ENCODE measurements at regions not wholly inside any gene's neighbourhood (a gene's known extent, or its start where the extent isn't known, plus 50 kb on each side); places are given as distances from the start of the nearest gene placed in this dataset.

- Histone ChIP-seq H3K27me3 (no peaks in the 10 kb centered on the region), H3K4me1 (peaks cover 0 to 45% (median 25%) of the 10 kb centered on the region in 4 donors), H3K27ac (no peak overlapping the region), H3K4me3 (no peak overlapping the region), H3K36me3 (no peaks in the 10 kb centered on the region), H3K9me3 (no peaks in the 10 kb centered on the region)
- WGBS (ENCODE audit: insufficient coverage, low coverage, low lambda C conversion rate, missing lambda C conversion rate): 73% methylated on average over 2 of the region's 3 CpGs
- ATAC-seq: no peak
- intact Hi-C loops (cut with DNase I): no loop called here
- DNase-seq: no peak
- TF ChIP-seq, protein P1, sequence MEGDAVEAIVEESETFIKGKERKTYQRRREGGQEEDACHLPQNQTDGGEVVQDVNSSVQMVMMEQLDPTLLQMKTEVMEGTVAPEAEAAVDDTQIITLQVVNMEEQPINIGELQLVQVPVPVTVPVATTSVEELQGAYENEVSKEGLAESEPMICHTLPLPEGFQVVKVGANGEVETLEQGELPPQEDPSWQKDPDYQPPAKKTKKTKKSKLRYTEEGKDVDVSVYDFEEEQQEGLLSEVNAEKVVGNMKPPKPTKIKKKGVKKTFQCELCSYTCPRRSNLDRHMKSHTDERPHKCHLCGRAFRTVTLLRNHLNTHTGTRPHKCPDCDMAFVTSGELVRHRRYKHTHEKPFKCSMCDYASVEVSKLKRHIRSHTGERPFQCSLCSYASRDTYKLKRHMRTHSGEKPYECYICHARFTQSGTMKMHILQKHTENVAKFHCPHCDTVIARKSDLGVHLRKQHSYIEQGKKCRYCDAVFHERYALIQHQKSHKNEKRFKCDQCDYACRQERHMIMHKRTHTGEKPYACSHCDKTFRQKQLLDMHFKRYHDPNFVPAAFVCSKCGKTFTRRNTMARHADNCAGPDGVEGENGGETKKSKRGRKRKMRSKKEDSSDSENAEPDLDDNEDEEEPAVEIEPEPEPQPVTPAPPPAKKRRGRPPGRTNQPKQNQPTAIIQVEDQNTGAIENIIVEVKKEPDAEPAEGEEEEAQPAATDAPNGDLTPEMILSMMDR (IDR thresholded peaks at IDR 0.05): no peak
- no peak for TF ChIP-seq POLR2A (IDR thresholded peaks at IDR 0.05)
These were observed 92.7 kb upstream of the ARMC2 start for GRCh38 chr6:108755257-108756240.

DNA sequence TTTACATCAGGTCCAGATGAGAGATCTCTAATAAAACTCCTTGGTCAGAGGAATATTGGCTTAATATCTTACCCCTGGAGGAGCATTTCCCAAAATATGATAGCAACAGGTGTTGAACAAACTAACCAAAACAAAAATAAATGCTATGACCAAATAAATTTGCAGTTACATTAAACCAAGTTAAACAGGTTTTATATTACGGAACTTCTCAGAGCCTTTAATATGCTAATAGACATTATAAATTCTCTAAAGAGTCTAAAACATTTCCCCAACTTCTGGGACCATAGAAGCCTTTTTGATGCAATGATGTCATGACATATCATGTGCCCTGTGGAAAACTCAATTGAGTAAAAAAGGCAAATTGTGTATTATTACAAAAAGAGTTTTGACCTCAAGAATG lies 90.9 kb upstream of the ARMC2 start:
- 94% methylated on average over 1 of the region's 1 CpG for WGBS (ENCODE audit: insufficient coverage, low coverage, low lambda C conversion rate, missing lambda C conversion rate)
- no peaks in the 10 kb centered on the region for H3K27me3 ChIP-seq
- TF ChIP-seq POLR2A (IDR thresholded peaks at IDR 0.05): no peak
- TF ChIP-seq, protein P1 (IDR thresholded peaks at IDR 0.05): no peak
- no peaks in the 10 kb centered on the region for H3K9me3 ChIP-seq
- H3K27ac ChIP-seq: no peak overlapping the region
- H3K4me1 ChIP-seq: peaks cover 0 to 39% (median 18%) of the 10 kb centered on the region in 4 donors
- DNase-seq (no peak), ATAC-seq (no peak)
- no peak overlapping the region for H3K4me3 ChIP-seq
- no peaks in the 10 kb centered on the region for H3K36me3 ChIP-seq
- intact Hi-C loops (cut with DNase I): no loop called here

- ATAC-seq: peak; percentile 81 to 83 (median 81)
These were observed 89.3 kb upstream of the ARMC2 start for GRCh38 chr6:108758884-108759283.

GRCh38 chr6:108760126-108761050 lies 87.8 kb upstream of the ARMC2 start:
- WGBS (ENCODE audit: insufficient coverage, low coverage, low lambda C conversion rate, missing lambda C conversion rate): 70% methylated on average over 8 of the region's 9 CpGs
- intact Hi-C loops (cut with DNase I): loop anchor here in 1 of 2 donors (10.0 kb wide), 1 partner anchor 206 kb away; no protein-coding TSS in a partner anchor
- no peaks in the 10 kb centered on the region for H3K9me3 ChIP-seq
- no peaks in the 10 kb centered on the region for H3K36me3 ChIP-seq
- ATAC-seq: peak in 1 of 4 donors; percentile 6
- DNase-seq: peak in 1 of 3 donors; percentile 63
- no peak overlapping the region for H3K4me3 ChIP-seq
- TF ChIP-seq, protein P1 (IDR thresholded peaks at IDR 0.05): no peak
- no peak for TF ChIP-seq POLR2A (IDR thresholded peaks at IDR 0.05)
- no peak overlapping the region for H3K27ac ChIP-seq
- H3K27me3 ChIP-seq: no peaks in the 10 kb centered on the region
- H3K4me1 ChIP-seq: peaks cover 0 to 55% (median 25%) of the 10 kb centered on the region in 4 donors

More at GRCh38 chr6:108758884-108759283, 89.3 kb upstream of the ARMC2 start:
- no peaks in the 10 kb centered on the region for H3K36me3 ChIP-seq
- peak overlapping the region in 1 of 3 donors; percentile 24 for H3K27ac ChIP-seq
- DNase-seq: no peak
- no peak for TF ChIP-seq POLR2A (IDR thresholded peaks at IDR 0.05)
- TF ChIP-seq, protein P1 (IDR thresholded peaks at IDR 0.05): no peak
- no peak overlapping the region for H3K4me3 ChIP-seq
- 75% methylated on average over 5 of the region's 5 CpGs for whole genome bisulfite sequencing (ENCODE audit: insufficient coverage, low coverage, low lambda C conversion rate, missing lambda C conversion rate)
- peaks cover 0 to 42% (median 20%) of the 10 kb centered on the region in 4 donors for H3K4me1 ChIP-seq
- no peaks in the 10 kb centered on the region for H3K27me3 ChIP-seq
- no peaks in the 10 kb centered on the region for H3K9me3 ChIP-seq
- intact Hi-C loops (cut with DNase I): no loop called here

Measured in right lobe of liver (tissue), 6 donors.